HG02885 (cell line): ENCODE measurements at regions not wholly inside any gene's neighbourhood (a gene's known extent, or its start where the extent isn't known, plus 50 kb on each side); places are given as distances from the start of the nearest gene placed in this dataset.

ENCODE experiments used
- ATAC-seq: cut with Tn5 transposase; IDR thresholded peaks from one replicate; pipeline ENCODE4 v1.9.1; 2021; ENCODE audit warnings: mild to moderate bottlenecking; ENCODE audit not compliant: unreplicated experiment, poor library complexity

DNA sequence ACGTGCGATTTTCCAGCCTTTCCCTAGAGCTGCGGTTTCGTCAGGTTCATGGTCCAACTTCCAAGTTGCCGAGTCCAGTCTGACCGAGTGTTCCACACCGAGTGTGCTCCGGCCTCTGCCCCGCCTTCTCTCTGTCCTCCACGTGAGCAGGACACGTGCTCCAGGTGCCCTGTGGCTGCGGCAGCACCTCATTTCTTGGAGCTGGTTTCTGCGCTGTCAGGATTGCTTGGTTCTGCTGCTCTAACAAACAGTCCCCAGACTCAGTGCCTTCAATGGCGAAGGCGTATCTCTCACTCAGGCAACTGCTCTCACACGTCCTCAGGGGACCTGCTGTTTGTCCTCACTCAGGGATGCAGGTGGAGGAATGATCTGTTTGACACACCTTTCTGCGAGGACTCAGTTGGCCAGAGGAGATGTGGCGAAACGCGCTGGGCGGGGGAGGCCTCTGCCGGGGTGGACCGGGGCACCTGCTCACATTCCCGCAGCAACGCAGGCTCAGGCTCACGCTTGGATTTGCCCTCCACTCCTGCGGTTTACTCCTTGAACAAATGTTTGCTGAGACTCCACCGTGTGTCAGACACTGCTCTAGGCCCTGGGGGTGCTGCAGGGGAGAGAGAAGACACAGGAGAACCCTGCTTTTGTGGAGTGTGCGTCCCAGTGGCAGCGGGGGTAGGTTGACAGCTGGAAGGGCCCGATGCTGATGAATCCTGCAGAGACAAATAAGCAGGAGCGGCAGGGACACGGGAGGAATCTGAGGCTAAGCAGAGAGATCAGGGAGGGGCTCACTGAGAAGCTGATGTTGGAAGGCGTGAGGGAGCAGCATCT, 63.4 kb upstream of the FBRSL1 start:
- no peak for ATAC-seq

DNA sequence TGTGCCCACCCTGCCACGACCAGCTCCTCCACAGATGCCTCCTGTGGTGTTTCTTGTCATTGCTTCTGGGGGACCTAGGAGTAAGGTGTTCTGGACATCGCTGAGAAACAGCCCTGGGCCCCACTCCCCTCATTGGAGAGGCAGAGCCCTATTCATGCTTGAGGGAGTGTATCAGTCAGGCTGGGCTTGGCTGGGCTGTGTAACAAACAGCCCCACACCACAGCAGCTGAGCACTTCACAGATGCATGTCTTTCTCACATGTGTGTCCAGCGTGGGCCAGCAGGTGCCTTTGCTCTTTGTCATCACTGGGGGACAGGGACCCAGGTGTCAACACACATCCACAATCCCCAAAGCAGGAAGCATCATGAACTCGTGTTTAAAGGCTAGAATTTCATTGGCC, 65.1 kb upstream of the FBRSL1 start:
- no peak for ATAC-seq

DNA sequence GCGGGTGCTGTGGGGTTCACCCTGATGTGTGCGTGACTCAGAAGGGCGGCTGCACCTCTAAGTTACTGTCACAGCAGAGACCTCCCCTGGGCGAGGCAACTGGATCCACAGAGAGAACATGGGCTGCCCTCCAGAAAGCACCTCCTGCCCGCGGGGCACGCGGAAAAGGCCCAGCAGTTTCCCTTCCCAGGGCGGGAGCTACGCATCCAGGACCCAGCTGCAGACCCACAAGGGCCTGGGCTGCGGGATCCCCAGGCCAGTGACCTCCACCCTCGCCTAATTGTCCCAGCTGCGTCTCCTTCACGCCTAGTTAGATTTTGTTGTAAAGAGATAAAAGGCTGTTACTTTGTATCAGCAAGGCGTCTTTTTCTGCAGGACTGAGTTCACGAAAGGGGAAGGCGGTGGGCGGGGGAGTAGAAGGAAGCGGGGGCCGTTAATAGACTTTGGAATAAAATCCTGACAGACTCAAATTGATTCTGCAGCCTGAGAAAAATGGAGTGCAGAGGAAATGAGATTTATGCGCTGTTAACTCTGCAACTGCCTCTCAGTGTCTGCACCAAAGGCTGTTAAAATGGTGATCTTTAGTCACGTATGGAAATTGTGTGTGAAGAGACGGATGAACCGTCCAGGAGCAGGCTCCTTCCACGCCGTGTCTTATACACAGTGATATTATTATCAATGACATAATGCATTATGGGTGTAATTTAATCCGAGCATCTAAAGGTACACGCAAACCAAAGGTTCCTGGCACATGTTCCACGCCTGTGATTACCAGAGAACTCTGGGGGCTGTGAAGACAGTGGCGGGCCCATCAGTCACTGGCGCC, 65.9 kb upstream of the FBRSL1 start:
- ATAC-seq, result no peak

DNA sequence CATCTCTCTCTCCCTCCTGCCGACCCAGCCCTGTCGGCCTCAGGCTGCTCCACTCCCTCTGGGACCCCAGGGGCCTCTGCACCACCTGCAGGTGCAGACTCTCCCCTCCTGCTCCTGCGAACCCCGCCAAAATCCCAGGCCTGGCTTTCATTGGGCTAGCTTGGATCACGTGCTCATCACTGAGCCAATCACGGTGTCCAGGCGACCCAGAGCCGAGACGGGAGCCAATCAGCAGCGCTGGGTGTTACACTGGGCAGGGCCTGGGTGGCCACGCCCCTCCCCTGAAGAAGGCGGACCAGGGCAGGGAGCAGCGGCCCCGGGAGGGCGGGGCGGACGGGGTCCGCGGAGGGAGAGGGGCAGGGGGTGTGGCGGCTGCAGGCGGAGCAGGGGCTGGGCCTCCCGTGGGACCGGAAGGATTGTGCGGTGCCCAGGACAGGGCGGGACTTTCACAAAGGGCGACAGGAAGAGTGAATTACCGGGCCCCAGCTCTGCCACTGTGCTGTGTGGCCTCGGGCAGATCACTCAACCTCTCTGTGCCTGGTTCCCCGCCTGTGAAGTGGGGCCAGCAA, 66.6 kb upstream of the FBRSL1 start:
- ATAC-seq, result no peak

DNA sequence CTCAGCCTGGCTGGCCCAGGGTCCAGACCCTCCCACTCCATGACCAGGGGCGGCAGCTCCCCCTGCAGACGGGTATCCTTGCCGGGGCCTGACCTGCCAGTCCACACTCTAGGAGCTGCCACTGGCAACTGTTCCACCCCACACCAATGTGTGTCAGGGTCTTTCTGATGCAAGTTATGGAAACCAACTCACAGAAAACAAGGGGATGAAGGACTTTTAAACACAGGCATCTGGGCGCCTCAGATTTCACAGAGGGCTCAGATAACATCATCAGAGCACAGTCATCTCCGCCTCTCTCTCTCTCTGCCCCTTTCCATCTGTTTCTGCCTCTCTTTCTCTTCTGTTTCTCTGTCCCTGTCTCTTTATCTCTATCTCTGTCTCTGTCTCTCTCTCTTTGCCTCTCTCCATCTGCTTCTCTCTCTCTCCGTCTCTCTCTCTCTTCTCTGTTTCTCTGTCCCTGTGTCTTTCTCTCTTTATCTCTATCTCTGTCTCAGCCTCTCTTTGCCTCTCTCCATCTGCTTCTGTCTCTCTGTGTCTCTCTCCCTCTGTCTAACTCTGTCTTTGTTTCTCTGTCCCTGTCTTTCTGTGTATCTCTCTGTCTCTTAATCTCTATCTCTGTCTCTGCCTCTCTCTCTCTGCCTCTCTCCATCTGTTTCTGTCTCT, 67.4 kb upstream of the FBRSL1 start:
- no peak for ATAC-seq

DNA sequence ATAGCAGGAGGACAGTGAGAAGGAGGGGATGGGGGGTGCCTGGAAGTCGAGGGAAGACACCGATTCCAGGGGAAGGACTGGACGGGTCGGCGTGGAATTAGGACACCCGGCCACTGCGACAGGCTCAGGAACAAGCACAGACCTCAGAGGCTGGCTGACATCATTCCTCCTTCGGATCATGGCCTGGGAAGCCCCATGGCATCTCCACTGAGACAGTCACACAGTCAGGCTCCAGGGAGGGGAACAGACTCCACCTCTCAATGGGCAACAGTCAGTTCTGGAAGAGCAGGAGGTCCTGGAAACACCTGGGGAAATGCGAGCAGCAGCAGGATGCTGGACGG, 67.9 kb upstream of the FBRSL1 start:
- ATAC-seq, result no peak

DNA sequence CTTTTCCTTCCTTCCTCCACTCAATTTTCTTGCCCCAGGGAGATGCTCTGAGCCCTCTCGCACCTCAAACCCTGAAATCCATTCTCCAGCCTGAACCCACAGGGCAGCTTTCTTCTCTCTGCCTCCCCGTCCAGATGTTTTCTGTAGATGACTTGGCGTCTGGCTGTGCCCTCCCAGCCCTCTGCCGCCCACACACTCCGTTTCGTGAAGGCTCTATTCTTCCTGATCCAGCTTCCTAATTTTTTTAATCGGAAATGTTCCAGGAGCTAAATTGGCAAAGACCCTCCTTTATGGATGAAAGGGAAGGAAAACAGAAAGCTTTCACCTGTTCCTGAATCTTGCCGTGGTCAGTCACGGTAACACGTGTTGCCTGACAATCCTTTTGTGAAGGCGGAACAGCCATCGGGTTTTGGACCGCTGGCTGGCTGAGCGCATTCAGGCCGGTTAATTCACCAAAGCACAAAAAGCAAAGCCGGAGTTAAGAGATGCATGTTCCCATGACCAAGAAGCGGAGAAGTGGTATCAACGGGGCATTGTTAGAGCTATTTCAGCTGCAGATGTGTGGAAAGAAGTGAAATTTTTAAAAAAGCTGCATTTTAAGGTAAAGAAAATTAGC, 70.2 kb upstream of the FBRSL1 start:
- ATAC-seq, result no peak

DNA sequence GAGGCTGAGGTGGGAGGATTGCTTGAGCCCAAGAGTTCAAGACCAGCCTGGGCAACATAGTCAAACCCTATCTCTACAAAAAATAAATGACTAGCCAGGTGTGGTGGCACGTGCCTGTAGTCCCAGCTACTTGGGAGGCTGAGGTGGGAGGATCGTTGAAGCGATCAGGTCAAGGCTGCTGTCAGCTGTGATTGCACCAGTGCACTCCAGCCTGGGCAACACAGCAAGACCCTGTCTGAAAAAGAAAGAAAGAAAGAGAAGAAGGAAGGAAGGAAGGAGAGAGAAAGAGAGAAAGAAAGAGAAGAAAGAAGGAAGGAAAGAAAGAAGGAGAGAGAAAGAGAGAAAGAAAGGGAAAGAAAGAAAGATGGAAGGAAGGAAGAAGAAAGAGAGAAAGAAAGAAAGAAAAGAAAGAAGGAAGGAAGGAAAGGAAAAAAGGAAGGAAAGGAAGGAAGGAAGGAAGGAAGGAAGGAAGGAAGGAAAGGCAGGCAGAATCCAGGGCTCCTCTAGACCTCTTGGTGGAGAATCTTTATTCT, 71.5 kb upstream of the FBRSL1 start:
- ATAC-seq, result no peak

DNA sequence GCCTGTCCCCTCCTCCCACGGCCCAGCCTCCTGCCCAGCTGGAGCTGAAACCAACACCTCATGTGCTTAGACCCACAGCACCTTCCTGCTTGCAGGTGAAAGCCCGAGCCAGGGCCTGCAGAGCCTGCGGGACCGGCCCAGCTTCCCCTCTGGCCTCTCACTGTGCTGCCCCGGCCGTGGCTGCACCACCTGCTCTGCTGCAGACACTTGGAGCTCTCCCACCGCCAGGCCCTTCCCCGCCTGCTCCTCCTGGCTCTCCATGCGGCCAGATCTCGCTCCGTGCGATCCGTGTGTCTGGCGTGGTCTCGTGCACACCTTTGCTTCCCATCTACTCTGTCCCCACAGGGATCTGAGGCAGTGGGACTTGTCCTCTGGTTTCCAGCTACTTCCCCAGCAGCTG, 72.2 kb upstream of the FBRSL1 start:
- ATAC-seq, result no peak

DNA sequence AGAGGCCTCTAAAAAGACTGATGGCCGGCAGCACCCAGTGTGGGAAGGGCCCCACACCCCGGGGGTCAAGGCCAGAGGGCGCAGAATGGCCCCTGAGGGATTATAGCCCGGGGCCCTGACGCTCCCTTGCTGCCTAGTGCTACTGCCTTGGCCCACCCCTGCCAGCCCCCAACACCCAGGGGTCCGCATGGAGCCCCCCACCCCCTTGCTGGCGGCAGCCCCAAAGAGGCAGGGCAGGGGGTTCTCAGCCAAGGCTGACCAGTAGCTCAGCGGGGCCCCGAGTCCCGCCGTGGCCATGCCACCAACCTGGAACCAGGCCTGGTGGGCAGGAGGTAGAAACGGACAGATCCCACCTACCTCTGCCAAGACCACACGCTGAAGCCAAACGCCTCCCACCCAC, 73.1 kb upstream of the FBRSL1 start:
- ATAC-seq, result no peak

DNA sequence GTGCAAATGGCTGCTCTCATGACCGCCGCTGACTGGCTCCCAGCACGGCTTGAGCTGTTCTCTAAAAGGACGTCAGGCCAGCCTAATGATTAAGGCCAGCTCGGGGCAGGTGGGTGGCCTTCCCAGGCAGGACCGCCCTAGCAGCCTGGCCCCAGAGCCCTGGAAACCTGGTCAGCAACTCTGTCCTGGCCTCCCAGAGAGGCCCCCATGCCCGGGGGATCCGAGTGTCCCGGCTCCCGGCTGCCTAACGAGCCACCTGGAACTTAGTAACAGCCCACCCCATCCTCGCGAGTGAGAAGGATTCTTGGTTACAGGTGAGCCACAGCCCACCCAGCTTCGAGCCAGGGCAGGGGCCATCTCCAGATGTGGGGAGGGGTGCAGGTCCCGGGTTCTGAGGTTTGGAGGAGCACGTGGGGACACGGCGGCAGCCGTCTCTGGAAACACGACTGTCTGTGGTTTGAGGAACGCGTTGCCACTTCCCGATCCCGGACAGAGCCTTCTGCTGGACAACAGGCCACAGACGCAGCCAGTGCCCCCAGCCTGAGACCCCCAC, 73.8 kb upstream of the FBRSL1 start:
- ATAC-seq, result no peak

DNA sequence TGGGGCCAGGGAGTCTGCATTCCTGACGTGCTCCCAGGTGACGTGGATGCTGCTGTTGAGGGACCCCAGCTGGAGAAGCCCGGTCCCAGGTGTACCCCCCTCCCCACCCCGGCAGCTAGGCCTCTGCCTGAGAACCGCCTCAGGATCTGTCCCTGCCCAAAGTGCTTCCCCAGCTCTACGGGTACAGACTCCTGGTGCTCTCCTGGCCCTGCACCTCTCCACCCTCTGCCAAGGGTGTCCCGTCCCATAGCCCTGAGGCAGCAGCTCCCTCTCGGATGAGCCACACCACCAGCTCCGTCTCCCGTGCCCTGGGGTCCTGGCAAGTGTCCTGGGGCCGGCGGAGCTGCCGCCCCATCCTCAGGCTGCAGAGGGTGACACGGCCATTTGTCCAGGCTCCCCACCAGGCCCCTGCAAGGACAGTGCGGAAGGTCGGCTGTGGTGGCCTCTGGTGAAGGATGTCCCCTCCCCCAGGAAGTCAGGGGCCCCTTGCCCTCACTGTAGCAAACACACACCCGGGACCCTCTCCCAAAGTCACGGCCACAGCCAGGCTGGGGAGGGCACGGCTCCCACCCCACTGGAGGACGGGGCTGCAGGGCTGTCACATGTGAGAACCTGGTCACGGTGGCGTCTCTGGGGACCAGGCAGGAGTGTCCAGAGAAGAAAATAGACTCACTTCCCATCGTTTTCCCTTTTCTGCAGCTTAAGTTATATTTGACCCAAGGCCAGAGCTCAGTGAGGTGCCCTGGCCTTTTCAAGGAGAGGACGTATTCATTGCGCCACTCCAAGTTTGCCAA, 74.4 kb upstream of the FBRSL1 start:
- ATAC-seq, result no peak

DNA sequence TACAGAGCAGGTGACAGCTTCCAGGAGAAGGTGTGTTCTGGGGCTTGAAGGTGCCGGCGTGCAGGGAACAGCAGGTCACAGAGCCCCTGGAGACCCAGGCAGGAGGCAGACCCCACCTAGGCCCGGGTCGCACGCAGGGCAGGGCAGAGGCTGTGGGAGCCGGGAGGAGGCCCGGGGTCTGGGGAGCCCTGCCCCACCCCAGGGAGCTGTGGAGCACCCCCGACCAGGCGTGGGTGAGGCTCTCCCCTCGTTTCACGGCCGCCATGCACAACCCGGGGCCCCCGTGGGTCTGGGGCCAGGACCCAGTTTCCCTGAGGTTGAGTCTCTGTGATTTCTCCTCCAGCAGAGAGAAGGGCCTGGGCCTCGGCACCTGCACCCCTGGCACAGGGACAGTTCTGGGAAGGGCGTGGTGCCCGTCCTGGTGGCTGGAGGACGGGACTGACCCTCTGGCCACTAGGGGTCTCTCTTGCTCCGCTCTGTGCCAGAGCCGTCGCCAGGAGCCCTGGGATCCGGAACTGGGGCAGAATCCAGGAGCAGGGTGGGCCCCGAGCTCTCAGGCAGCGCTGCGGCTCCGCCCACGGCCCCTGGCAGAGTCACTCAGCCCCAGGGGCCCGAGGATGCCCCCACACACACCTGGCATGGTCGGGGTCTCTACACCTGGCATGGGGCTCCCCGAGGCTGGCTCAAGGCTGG, 75.2 kb upstream of the FBRSL1 start:
- peak; percentile 75 for ATAC-seq

DNA sequence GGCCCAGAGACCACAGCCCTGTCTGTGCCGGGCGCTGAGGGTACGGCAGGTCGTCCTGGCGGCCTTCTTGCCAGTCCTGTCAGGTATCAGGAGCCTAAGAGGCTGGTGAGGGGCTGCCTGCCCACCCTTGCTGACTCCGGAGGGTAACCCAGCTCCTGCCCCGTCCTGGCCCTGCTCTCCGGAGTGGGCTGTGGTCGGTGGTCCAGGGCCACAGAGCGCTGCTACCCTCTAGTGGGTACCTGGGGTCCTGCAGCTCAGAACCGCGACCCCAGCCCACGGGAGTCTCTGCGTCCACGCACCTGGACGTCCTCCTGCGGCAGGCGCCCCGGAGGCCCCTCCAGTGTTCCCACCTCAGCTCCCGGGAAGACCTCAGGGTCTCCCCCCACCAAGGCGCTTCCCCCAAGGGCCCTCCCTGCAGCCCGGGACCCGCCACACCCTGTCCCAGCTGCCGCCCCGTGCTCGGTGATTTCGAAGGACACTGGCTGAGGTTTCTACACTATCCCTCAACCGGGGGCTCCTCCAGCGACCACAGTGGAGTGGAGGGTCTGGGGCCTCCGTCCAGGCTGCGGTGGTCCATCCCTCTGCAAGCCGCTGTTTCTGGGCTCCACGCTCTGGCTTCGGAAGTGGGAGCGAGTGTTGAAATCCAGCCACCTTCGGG, 75.9 kb upstream of the FBRSL1 start:
- no peak for ATAC-seq

DNA sequence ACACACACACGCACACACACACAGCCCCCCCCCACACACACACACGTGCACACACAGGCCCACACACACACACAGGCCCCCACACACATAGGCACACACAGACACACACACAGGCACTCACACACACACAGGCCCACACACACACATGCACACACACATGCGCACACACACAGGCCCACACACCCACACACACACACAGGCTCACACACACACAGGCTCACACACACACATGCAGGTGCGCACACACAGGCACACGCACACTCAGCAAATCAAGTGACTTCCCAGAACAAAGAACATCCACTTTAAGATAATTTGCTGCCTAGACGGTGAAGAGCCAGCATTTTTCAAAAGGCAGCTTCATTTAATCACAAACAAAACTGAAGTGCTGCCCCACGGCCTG, 78.5 kb upstream of the FBRSL1 start:
- no peak for ATAC-seq

DNA sequence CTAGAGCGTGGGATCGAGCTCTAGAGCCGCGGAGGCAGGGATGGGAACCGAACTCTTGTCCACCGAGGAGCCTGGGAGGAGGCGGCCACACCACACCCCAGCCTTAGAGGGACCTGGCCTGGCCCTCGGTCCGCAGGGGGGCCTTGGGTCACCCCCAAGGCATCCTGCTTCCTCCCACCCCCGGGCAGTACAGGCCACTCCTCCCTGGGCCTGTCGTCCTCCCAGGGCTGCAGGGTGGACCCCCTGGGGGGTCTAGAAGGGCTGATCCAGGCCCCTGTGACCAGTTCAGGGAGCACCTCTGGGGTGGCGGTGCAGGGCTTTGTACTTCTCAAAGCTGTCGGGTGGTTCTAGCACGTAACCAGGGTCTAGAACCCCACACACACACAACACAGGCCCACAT, 79.1 kb upstream of the FBRSL1 start:
- no peak for ATAC-seq

DNA sequence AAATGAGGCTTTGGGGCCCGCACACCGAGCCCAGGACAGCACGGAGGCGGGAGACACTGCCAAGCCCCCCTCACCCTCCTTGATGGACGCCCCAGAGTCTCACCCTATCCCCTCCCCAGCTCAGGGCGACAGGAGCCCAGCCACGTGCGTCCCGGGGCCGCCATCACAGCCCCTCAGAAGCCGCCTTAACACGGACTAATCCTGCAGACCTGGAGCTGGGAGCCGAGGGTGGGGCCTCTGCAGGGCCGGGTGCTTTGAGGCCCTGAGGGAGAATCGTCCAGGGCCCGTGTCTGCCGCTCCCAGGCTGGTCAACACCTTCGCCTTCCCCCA, 79.7 kb upstream of the FBRSL1 start:
- no peak for ATAC-seq
